Choroid plexus epithelial cell (primary cell): ENCODE measurements at regions not wholly inside any gene's neighbourhood (a gene's known extent, or its start where the extent isn't known, plus 50 kb on each side); places are given as distances from the start of the nearest gene placed in this dataset.

Experiments
- DNase-seq: peaks from one replicate; pipeline ENCODE4 v3.0.0-alpha.2; 2010; ENCODE audit warnings: low read depth
- H3K4me3 ChIP-seq: 2 replicates; pipeline ENCODE4 v1.5.1; 2011; ENCODE audit warnings: low read depth, mild to moderate bottlenecking, control low read depth, low read length, moderate library complexity
- CTCF ChIP-seq: conservative IDR thresholded peaks from 2 replicates; pipeline ENCODE4 v1.5.1; 2011; ENCODE audit warnings: low read depth, mild to moderate bottlenecking, control low read depth, inconsistent platforms, low read length, moderate library complexity

- TF ChIP-seq CTCF: no peak
- no peak overlapping the region for H3K4me3 ChIP-seq
- DNase-seq: no peak
These were observed 736.1 kb upstream of the VSTM2A start for GRCh38 chr7:53806119-53806518.

GRCh38 chr7:53811555-53812079 is 730.6 kb upstream of the VSTM2A start:
- H3K4me3 ChIP-seq: peak overlapping the region; percentile 30
- no peak for TF ChIP-seq CTCF
- DNase-seq: peak; percentile 13

- no peak for DNase-seq
- TF ChIP-seq CTCF: no peak
- no peak overlapping the region for H3K4me3 ChIP-seq
These were observed 730.0 kb upstream of the VSTM2A start for GRCh38 chr7:53812135-53812534.

GRCh38 chr7:53835301-53835700 is 706.9 kb upstream of the VSTM2A start:
- no peak for TF ChIP-seq CTCF
- DNase-seq: no peak
- no peak overlapping the region for H3K4me3 ChIP-seq

- H3K4me3 ChIP-seq: no peak overlapping the region
- no peak for TF ChIP-seq CTCF
- no peak for DNase-seq
These were observed 664.5 kb upstream of the VSTM2A start for GRCh38 chr7:53877688-53878087.

- no peak for DNase-seq
- H3K4me3 ChIP-seq: no peak overlapping the region
- TF ChIP-seq CTCF: no peak
These were observed 641.2 kb upstream of the VSTM2A start for GRCh38 chr7:53900856-53901528.

GRCh38 chr7:53904355-53904754 is 637.8 kb upstream of the VSTM2A start:
- no peak overlapping the region for H3K4me3 ChIP-seq
- no peak for DNase-seq
- TF ChIP-seq CTCF: no peak
